ENCODE measurements at regions not wholly inside any gene's neighbourhood (a gene's known extent, or its start where the extent isn't known, plus 50 kb on each side); places are given as distances from the start of the nearest gene placed in this dataset.
"Not testable (repeated sequence)": the region's sequence is repeated elsewhere in the genome, so short reads cannot be mapped to it uniquely, and the experiment has no call there.

GRCh38 chr14:43336351-43336750 lies 1170.7 kb downstream of the FSCB start:
- no peaks in the 10 kb centered on the region for H3K27me3 ChIP-seq (ENCODE audit: control insufficient read depth, insufficient read depth, low read length)
- no peak for DNase-seq
- no peak overlapping the region for H3K4me3 ChIP-seq (ENCODE audit: insufficient read depth, low read depth, low read length)
- H3K36me3 ChIP-seq (replicated peaks; ENCODE audit: control insufficient read depth, insufficient read depth, low read length) = no peaks in the 10 kb centered on the region

DNA sequence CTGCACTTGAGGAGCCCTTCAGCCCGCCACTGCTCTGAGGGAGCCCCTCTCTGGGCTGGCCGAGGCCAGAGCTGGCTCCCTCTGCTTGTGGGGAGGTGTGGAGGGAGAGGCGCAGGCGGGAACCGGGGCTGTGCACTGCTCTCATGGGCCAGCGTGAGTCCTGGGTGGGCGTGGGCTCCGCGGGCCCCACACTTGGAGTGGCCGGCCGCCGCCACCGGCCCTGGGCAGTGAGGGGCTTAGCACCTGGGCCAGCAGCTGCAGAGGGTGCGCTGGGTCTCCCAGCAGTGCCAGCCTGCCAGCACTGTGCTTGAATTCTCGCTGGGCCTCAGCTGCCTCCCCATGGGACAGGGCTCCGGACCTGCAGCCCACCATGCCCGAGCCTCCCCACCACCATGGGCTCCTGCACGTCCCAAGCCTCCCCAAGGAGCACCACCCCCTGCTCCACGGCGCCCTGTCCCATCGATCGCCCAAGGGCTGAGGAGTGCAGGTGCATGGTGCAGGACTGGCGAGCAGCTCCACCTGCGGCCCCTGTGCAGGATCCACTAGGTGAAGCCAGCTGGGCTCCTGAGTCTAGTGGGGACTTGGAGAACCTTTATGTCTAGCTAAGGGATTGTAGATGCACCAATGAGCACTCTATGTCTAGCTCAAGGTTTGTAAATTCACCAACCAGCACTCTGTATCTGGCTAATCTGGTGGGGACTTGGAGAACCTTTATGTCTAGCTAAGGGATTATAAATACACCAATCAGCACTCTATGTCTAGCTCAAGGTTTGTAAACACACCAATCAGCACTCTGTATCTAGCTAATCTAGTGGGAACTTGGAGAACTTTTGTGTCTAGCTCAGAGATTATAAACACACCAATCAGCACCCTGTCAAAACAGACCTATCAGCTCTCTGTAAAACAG lies 1180.3 kb downstream of the FSCB start:
- not testable (repeated sequence) for H3K36me3 ChIP-seq (replicated peaks; ENCODE audit: control insufficient read depth, insufficient read depth, low read length); H3K27me3 ChIP-seq (ENCODE audit: control insufficient read depth, insufficient read depth, low read length); DNase-seq; H3K4me3 ChIP-seq (ENCODE audit: insufficient read depth, low read depth, low read length)

GRCh38 chr14:43316427-43316826 lies 1190.7 kb downstream of the FSCB start:
- Histone ChIP-seq H3K27me3 (ENCODE audit: control insufficient read depth, insufficient read depth, low read length) (no peaks in the 10 kb centered on the region), H3K36me3 (replicated peaks; ENCODE audit: control insufficient read depth, insufficient read depth, low read length) (no peaks in the 10 kb centered on the region), H3K4me3 (ENCODE audit: insufficient read depth, low read depth, low read length) (no peak overlapping the region)
- no peak for DNase-seq

GRCh38 chr14:43313719-43314118 lies 1193.4 kb downstream of the FSCB start:
- no peak for DNase-seq
- H3K4me3 ChIP-seq (ENCODE audit: insufficient read depth, low read depth, low read length) = no peak overlapping the region

DNA sequence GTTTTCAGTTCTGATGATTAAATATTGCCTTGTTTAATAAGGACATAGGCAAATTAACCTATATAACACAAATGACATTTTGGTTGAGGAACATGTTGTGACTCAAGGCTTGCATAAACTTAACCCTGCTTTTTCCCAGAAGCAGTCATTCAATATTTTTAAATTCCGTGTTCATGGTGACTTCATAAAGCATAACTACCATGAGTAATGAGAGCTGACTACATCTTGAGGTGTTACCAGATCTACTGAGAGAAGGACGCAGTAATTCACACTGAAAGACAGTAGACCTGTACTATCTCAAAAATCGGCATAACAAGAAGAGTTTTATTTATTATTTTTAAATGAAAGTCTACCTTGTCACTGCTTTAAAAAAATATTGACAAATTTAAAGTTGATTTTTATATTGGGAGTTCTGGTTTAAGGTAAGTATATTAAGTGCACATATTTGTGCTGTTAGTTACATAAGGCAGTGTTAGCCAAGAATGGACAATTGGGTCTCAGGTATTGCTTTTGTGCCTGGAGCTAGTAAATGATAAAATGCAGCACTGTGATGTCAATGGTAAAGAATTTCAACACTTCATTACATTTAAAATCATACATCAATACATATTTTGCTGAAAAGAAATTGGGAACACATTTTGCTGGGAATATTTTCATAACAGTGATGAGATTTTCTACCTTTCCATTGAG lies 1198.5 kb downstream of the FSCB start:
- H3K36me3 ChIP-seq (replicated peaks; ENCODE audit: control insufficient read depth, insufficient read depth, low read length) = no peaks in the 10 kb centered on the region
- no peak for DNase-seq
- no peak overlapping the region for H3K4me3 ChIP-seq (ENCODE audit: insufficient read depth, low read depth, low read length)
- H3K27me3 ChIP-seq (ENCODE audit: control insufficient read depth, insufficient read depth, low read length) = no peaks in the 10 kb centered on the region

More at GRCh38 chr14:43313719-43314118, 1193.4 kb downstream of the FSCB start:
- no peaks in the 10 kb centered on the region for H3K27me3 ChIP-seq (ENCODE audit: control insufficient read depth, insufficient read depth, low read length)
- no peaks in the 10 kb centered on the region for H3K36me3 ChIP-seq (replicated peaks; ENCODE audit: control insufficient read depth, insufficient read depth, low read length)

DNA sequence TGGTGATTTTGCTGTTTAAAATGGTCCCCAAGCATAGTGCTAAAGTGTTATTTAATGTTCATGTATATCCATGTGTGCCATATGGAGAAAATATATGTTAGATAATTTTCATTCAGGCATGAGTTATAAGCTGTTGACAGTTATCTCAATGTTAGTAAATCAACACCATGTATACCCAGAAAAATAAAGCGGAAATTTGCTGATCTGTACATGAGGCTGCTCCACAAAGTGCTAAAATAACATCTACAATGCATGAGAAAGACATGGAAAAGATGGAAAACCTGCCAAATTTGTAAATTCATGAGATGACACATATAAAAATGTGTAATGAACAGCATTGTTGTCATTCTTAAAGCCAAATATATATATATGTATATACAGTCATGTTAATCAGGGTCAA lies 1199.2 kb downstream of the FSCB start:
- DNase-seq = no peak
- Histone ChIP-seq H3K36me3 (replicated peaks; ENCODE audit: control insufficient read depth, insufficient read depth, low read length) (no peaks in the 10 kb centered on the region), H3K27me3 (ENCODE audit: control insufficient read depth, insufficient read depth, low read length) (no peaks in the 10 kb centered on the region), H3K4me3 (ENCODE audit: insufficient read depth, low read depth, low read length) (no peak overlapping the region)

- no peak for DNase-seq
- Histone ChIP-seq H3K36me3 (replicated peaks; ENCODE audit: control insufficient read depth, insufficient read depth, low read length) (no peaks in the 10 kb centered on the region), H3K4me3 (ENCODE audit: insufficient read depth, low read depth, low read length) (no peak overlapping the region), H3K27me3 (ENCODE audit: control insufficient read depth, insufficient read depth, low read length) (no peaks in the 10 kb centered on the region)
Measured at GRCh38 chr14:43306053-43306452, 1201.0 kb downstream of the FSCB start.

- H3K36me3 ChIP-seq (replicated peaks; ENCODE audit: control insufficient read depth, insufficient read depth, low read length) = no peaks in the 10 kb centered on the region
- no peak for DNase-seq
- H3K4me3 ChIP-seq (ENCODE audit: insufficient read depth, low read depth, low read length) = no peak overlapping the region
- H3K27me3 ChIP-seq (ENCODE audit: control insufficient read depth, insufficient read depth, low read length) = no peaks in the 10 kb centered on the region
Measured at GRCh38 chr14:43297794-43298193, 1209.3 kb downstream of the FSCB start.

DNA sequence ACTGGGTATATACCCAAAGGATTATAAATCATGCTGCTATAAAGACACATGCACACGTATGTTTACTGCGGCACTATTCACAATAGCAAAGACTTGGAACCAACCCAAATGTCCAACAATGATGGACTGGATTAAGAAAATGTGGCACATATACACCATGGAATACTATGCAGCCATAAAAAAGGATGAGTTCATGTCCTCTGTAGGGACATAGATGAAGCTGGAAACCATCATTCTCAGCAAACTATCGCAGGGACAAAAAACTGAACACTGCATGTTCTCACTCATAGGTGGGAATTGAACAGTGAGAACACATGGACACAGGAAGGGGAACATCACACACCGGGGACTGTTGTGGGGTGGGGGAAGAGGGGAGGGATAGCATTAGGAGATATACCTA lies 1211.0 kb downstream of the FSCB start:
- not testable (repeated sequence) for H3K36me3 ChIP-seq (replicated peaks; ENCODE audit: control insufficient read depth, insufficient read depth, low read length); H3K27me3 ChIP-seq (ENCODE audit: control insufficient read depth, insufficient read depth, low read length); DNase-seq; H3K4me3 ChIP-seq (ENCODE audit: insufficient read depth, low read depth, low read length)

DNA sequence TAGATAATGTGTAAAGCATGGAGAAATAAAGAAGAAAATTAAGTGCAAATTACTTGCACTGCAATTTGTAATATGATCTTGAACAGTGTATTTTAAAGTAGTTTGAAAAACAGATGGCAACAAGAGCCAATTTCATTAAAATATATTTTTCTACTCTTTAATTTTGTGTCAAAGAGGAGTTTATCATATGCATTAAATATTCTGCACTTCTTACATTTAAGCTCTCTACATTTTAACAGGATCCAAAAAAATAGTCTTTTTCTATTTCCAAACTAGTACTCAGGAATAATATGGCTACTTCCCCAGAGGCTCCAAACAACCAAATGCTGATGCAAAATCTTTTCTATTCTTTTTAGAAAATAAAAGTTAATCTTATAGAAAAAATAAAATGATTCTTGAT lies 1221.5 kb downstream of the FSCB start:
- H3K27me3 ChIP-seq (ENCODE audit: control insufficient read depth, insufficient read depth, low read length) = no peaks in the 10 kb centered on the region
- DNase-seq = no peak
- H3K4me3 ChIP-seq (ENCODE audit: insufficient read depth, low read depth, low read length) = no peak overlapping the region
- no peaks in the 10 kb centered on the region for H3K36me3 ChIP-seq (replicated peaks; ENCODE audit: control insufficient read depth, insufficient read depth, low read length)

DNA sequence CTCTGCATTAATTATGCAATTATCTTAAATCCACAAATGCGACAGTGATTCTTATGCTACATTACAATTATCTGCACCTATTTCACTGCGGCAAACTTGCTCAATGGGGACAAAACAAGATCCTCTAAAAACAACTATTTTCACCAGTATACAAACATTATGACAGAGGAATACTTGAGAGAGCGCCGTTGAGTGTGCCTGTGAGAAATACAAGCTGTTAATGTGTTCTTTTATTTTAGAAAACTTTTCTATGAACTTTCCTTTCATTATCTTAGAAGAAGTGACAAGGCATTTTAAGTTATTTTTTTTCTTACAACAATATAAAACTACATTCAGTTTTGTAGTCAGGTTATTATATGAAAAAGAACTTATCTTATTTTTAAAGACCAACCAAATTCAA lies 1247.0 kb downstream of the FSCB start:
- Histone ChIP-seq H3K27me3 (ENCODE audit: control insufficient read depth, insufficient read depth, low read length) (no peaks in the 10 kb centered on the region), H3K36me3 (replicated peaks; ENCODE audit: control insufficient read depth, insufficient read depth, low read length) (no peaks in the 10 kb centered on the region), H3K4me3 (ENCODE audit: insufficient read depth, low read depth, low read length) (no peak overlapping the region)
- no peak for DNase-seq

DNA sequence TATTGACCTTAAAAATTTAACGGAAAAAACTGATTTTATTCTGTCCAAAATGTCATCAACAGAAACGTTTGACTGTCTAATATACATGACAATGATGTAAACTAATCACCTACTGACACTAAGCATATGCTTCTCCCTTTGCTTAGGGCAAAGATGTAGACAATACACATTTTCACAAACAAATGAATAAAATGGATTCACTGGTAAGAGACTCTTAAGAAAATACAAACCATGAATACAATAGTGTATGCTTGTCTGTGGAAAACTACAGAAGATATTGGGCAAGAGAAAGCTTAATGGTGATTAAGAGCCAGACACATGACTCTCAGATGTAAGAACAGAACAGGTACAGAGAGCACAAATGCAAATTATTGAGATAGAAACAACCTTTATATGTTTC lies 1248.7 kb downstream of the FSCB start:
- no peaks in the 10 kb centered on the region for H3K36me3 ChIP-seq (replicated peaks; ENCODE audit: control insufficient read depth, insufficient read depth, low read length)
- DNase-seq = no peak
- no peak overlapping the region for H3K4me3 ChIP-seq (ENCODE audit: insufficient read depth, low read depth, low read length)
- H3K27me3 ChIP-seq (ENCODE audit: control insufficient read depth, insufficient read depth, low read length) = no peaks in the 10 kb centered on the region

DNA sequence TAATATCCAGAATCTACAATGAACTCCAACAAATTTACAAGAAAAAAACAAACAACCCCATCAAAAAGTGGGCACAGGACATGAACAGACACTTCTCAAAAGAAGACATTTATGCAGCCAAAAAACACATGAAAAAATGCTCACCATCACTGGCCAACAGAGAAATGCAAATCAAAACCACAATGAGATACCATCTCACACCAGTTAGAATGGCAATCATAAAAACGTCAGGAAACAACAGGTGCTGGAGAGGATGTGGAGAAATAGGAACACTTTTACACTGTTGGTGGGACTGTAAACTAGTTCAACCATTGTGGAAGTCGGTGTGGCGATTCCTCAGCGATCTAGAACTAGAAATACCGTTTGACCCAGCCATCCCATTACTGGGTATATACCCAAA lies 1250.1 kb downstream of the FSCB start:
- DNase-seq; H3K36me3 ChIP-seq (replicated peaks; ENCODE audit: control insufficient read depth, insufficient read depth, low read length): not testable (repeated sequence)

GRCh38 chr14:43252866-43253265 lies 1254.2 kb downstream of the FSCB start:
- no peaks in the 10 kb centered on the region for H3K36me3 ChIP-seq (replicated peaks; ENCODE audit: control insufficient read depth, insufficient read depth, low read length)
- H3K4me3 ChIP-seq (ENCODE audit: insufficient read depth, low read depth, low read length) = no peak overlapping the region
- no peaks in the 10 kb centered on the region; the same call in 1 of the 2 replicates for H3K27me3 ChIP-seq (ENCODE audit: control insufficient read depth, insufficient read depth, low read length)
- no peak for DNase-seq

More for the DNA sequence above, 1250.1 kb downstream of the FSCB start:
- H3K27me3 ChIP-seq (ENCODE audit: control insufficient read depth, insufficient read depth, low read length); H3K4me3 ChIP-seq (ENCODE audit: insufficient read depth, low read depth, low read length): not testable (repeated sequence)

DNA sequence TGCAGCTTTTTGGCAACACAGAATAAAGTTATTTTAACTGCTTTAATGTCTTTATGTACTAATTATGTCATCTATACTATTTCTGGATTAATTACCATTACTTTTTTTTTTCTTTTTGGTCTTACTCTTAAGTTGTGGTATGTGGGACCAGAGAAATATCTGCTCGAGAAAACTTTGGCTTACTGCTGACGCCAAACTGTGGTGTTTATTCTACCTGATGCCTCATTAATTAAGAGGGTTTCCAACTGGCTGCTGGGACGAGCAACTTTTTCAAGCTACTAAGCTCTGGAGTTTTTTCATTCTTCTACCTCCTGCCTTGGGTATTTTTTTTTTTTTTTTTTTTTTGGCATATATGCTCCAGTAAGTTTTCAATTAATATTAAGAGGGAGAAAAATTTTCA lies 1257.5 kb downstream of the FSCB start:
- Histone ChIP-seq H3K36me3 (replicated peaks; ENCODE audit: control insufficient read depth, insufficient read depth, low read length) (no peaks in the 10 kb centered on the region), H3K27me3 (ENCODE audit: control insufficient read depth, insufficient read depth, low read length) (no peaks in the 10 kb centered on the region; the same call in 1 of the 2 replicates), H3K4me3 (ENCODE audit: insufficient read depth, low read depth, low read length) (no peak overlapping the region)
- no peak for DNase-seq

Data from H7 (cell line).